Stromal cell of bone marrow (primary cell): ENCODE measurements at regions not wholly inside any gene's neighbourhood (a gene's known extent, or its start where the extent isn't known, plus 50 kb on each side); places are given as distances from the start of the nearest gene placed in this dataset.
"Not testable (repeated sequence)": the region's sequence is repeated elsewhere in the genome, so short reads cannot be mapped to it uniquely, and the experiment has no call there.

Experiments used
- DNase-seq: peaks from one replicate; pipeline ENCODE4 v3.0.0-alpha.2; 2012; ENCODE audit warnings: low read depth

GRCh38 chr2:187610450-187610849 is 56.2 kb upstream of the TFPI start:
- DNase-seq = not testable (repeated sequence)

GRCh38 chr2:187612857-187613256 is 58.6 kb upstream of the TFPI start:
- no peak for DNase-seq

- DNase-seq = no peak
These were observed 60.5 kb upstream of the TFPI start for GRCh38 chr2:187614756-187615155.

GRCh38 chr2:187615364-187615763 is 61.1 kb upstream of the TFPI start:
- no peak for DNase-seq

- no peak for DNase-seq
These were observed 61.7 kb upstream of the TFPI start for GRCh38 chr2:187615902-187616301.

GRCh38 chr2:187617120-187617519 is 62.9 kb upstream of the TFPI start:
- no peak for DNase-seq

- DNase-seq = no peak
These were observed 63.7 kb upstream of the TFPI start for GRCh38 chr2:187617905-187618304.

GRCh38 chr2:187618813-187619212 is 64.6 kb upstream of the TFPI start:
- DNase-seq = no peak

- no peak for DNase-seq
These were observed 72.9 kb upstream of the TFPI start for GRCh38 chr2:187627153-187627552.

- DNase-seq = not testable (repeated sequence)
These were observed 82.6 kb upstream of the TFPI start for GRCh38 chr2:187636731-187637391.

GRCh38 chr2:187637392-187637740 is 83.1 kb upstream of the TFPI start:
- DNase-seq = not testable (repeated sequence)

GRCh38 chr2:187637771-187638170 is 83.5 kb upstream of the TFPI start:
- not testable (repeated sequence) for DNase-seq

- no peak for DNase-seq
These were observed 84.6 kb upstream of the TFPI start for GRCh38 chr2:187638840-187639239.

- DNase-seq = no peak
These were observed 86.8 kb upstream of the TFPI start for GRCh38 chr2:187640926-187641510.

GRCh38 chr2:187642498-187642897 is 88.3 kb upstream of the TFPI start:
- no peak for DNase-seq

GRCh38 chr2:187644486-187644885 is 90.3 kb upstream of the TFPI start:
- no peak for DNase-seq

GRCh38 chr2:187644981-187645380 is 90.7 kb upstream of the TFPI start:
- peak; percentile 12 for DNase-seq

GRCh38 chr2:187646556-187646955 is 92.3 kb upstream of the TFPI start:
- no peak for DNase-seq

GRCh38 chr2:187654535-187654934 is 100.3 kb upstream of the TFPI start:
- DNase-seq = no peak

GRCh38 chr2:187655001-187655400 is 100.8 kb upstream of the TFPI start:
- DNase-seq = no peak

- DNase-seq = no peak
These were observed 101.9 kb upstream of the TFPI start for GRCh38 chr2:187656123-187656522.

- DNase-seq = peak; percentile 6
These were observed 104.8 kb upstream of the TFPI start for GRCh38 chr2:187658952-187659525.

- not testable (repeated sequence) for DNase-seq
These were observed 121.8 kb upstream of the TFPI start for GRCh38 chr2:187676050-187676449.

GRCh38 chr2:187679454-187679853 is 125.2 kb upstream of the TFPI start:
- peak; percentile 9 for DNase-seq
